ENCODE measurements at regions not wholly inside any gene's neighbourhood (a gene's known extent, or its start where the extent isn't known, plus 50 kb on each side); places are given as distances from the start of the nearest gene placed in this dataset.

- H3K36me3 ChIP-seq (ENCODE audit: control insufficient read depth in 4 of 4, insufficient read depth in 4 of 4, low read length in 4 of 4) = no peaks in the 10 kb centered on the region
- DNase-seq (no peak), ATAC-seq (ENCODE audit: insufficient read depth, low FRiP score) (no peak)
- peaks cover 5 to 6% (median 6%) of the 10 kb centered on the region in 3 donors for H3K27me3 ChIP-seq (ENCODE audit: control insufficient read depth in 3 of 3, insufficient read depth in 3 of 3, low read length in 2 of 3)
- H3K9ac ChIP-seq (ENCODE audit: insufficient read depth in 1 of 2, low read length in 2 of 2) = no peak overlapping the region
- no peak for TF ChIP-seq CTCF (IDR thresholded peaks at IDR 0.05; ENCODE audit: control extremely low read depth, extremely low read depth)
- 51 to 60% methylated on average over 9 of the region's 9 CpGs for WGBS, 2 donors
- no peak overlapping the region for H3K4me3 ChIP-seq
- peaks cover 0 to 2% (median 0%) of the 10 kb centered on the region in 4 donors for H3K9me3 ChIP-seq (ENCODE audit: control insufficient read depth in 4 of 4, insufficient read depth in 3 of 4, low read length in 3 of 4)
- H3K4me1 ChIP-seq (ENCODE audit: control insufficient read depth in 5 of 5, insufficient read depth in 5 of 5, low read length in 5 of 5) = no peaks in the 10 kb centered on the region
- no peak overlapping the region for H3K27ac ChIP-seq (ENCODE audit: low read depth in 1 of 2, low read length in 1 of 2)
Observed at GRCh38 chr22:27128461-27129085, 471.2 kb downstream of the MIAT start.

GRCh38 chr22:27129266-27129665, 471.9 kb downstream of the MIAT start:
- TF ChIP-seq CTCF (IDR thresholded peaks at IDR 0.05; ENCODE audit: control extremely low read depth, extremely low read depth) = no peak
- peaks cover 0 to 2% (median 0%) of the 10 kb centered on the region in 4 donors for H3K9me3 ChIP-seq (ENCODE audit: control insufficient read depth in 4 of 4, insufficient read depth in 3 of 4, low read length in 3 of 4)
- H3K36me3 ChIP-seq (ENCODE audit: control insufficient read depth in 4 of 4, insufficient read depth in 4 of 4, low read length in 4 of 4) = no peaks in the 10 kb centered on the region
- 60 to 77% methylated on average over 2 of the region's 2 CpGs for WGBS, 2 donors
- peaks cover 5 to 6% (median 5%) of the 10 kb centered on the region in 3 donors for H3K27me3 ChIP-seq (ENCODE audit: control insufficient read depth in 3 of 3, insufficient read depth in 3 of 3, low read length in 2 of 3)
- H3K4me1 ChIP-seq (ENCODE audit: control insufficient read depth in 5 of 5, insufficient read depth in 5 of 5, low read length in 5 of 5) = no peaks in the 10 kb centered on the region
- H3K9ac ChIP-seq (ENCODE audit: insufficient read depth in 1 of 2, low read length in 2 of 2) = no peak overlapping the region
- ATAC-seq (ENCODE audit: insufficient read depth, low FRiP score) = peak; percentile 22
- H3K27ac ChIP-seq (ENCODE audit: low read depth in 1 of 2, low read length in 1 of 2) = no peak overlapping the region
- no peak for DNase-seq
- no peak overlapping the region for H3K4me3 ChIP-seq

GRCh38 chr22:27130906-27131305, 473.5 kb downstream of the MIAT start:
- peaks cover 5 to 6% (median 5%) of the 10 kb centered on the region in 3 donors for H3K27me3 ChIP-seq (ENCODE audit: control insufficient read depth in 3 of 3, insufficient read depth in 3 of 3, low read length in 2 of 3)
- no peak for TF ChIP-seq CTCF (IDR thresholded peaks at IDR 0.05; ENCODE audit: control extremely low read depth, extremely low read depth)
- 77 to 89% methylated on average over 4 of the region's 4 CpGs for WGBS, 2 donors
- peaks cover 0 to 3% (median 0%) of the 10 kb centered on the region in 5 donors for H3K4me1 ChIP-seq (ENCODE audit: control insufficient read depth in 5 of 5, insufficient read depth in 5 of 5, low read length in 5 of 5)
- ATAC-seq (ENCODE audit: insufficient read depth, low FRiP score) (no peak), DNase-seq (no peak)
- H3K36me3 ChIP-seq (ENCODE audit: control insufficient read depth in 4 of 4, insufficient read depth in 4 of 4, low read length in 4 of 4) = no peaks in the 10 kb centered on the region
- no peak overlapping the region for H3K4me3 ChIP-seq
- H3K27ac ChIP-seq (ENCODE audit: low read depth in 1 of 2, low read length in 1 of 2) = no peak overlapping the region
- peaks cover 0 to 7% (median 0%) of the 10 kb centered on the region in 4 donors for H3K9me3 ChIP-seq (ENCODE audit: control insufficient read depth in 4 of 4, insufficient read depth in 3 of 4, low read length in 3 of 4)
- H3K9ac ChIP-seq (ENCODE audit: insufficient read depth in 1 of 2, low read length in 2 of 2) = no peak overlapping the region

GRCh38 chr22:27131346-27131745, 474.0 kb downstream of the MIAT start:
- no peak for ATAC-seq (ENCODE audit: insufficient read depth, low FRiP score)
- no peak for DNase-seq
- H3K27ac ChIP-seq (ENCODE audit: low read depth in 1 of 2, low read length in 1 of 2) = no peak overlapping the region
- 65 to 85% methylated on average over 4 of the region's 4 CpGs for WGBS, 2 donors
- no peak for TF ChIP-seq CTCF (IDR thresholded peaks at IDR 0.05; ENCODE audit: control extremely low read depth, extremely low read depth)
- H3K9ac ChIP-seq (ENCODE audit: insufficient read depth in 1 of 2, low read length in 2 of 2) = no peak overlapping the region
- no peak overlapping the region for H3K4me3 ChIP-seq
- no peaks in the 10 kb centered on the region for H3K36me3 ChIP-seq (ENCODE audit: control insufficient read depth in 4 of 4, insufficient read depth in 4 of 4, low read length in 4 of 4)
- peaks cover 0 to 3% (median 0%) of the 10 kb centered on the region in 5 donors for H3K4me1 ChIP-seq (ENCODE audit: control insufficient read depth in 5 of 5, insufficient read depth in 5 of 5, low read length in 5 of 5)
- H3K9me3 ChIP-seq (ENCODE audit: control insufficient read depth in 4 of 4, insufficient read depth in 3 of 4, low read length in 3 of 4) = peaks cover 0 to 10% (median 0%) of the 10 kb centered on the region in 4 donors
- peaks cover 5 to 6% (median 5%) of the 10 kb centered on the region in 3 donors for H3K27me3 ChIP-seq (ENCODE audit: control insufficient read depth in 3 of 3, insufficient read depth in 3 of 3, low read length in 2 of 3)

Measured in lung (tissue), 11 donors.